Activated T-cell treated with anti-CD3 and anti-CD28 coated beads, Interleukin-2, amount 50 U/mL, for 1 hour (primary cell): ENCODE measurements at regions not wholly inside any gene's neighbourhood (a gene's known extent, or its start where the extent isn't known, plus 50 kb on each side); places are given as distances from the start of the nearest gene placed in this dataset.

Experiments used
- DNase-seq: peaks from one replicate; pipeline ENCODE4 v3.0.0-alpha.2; 2020

DNA sequence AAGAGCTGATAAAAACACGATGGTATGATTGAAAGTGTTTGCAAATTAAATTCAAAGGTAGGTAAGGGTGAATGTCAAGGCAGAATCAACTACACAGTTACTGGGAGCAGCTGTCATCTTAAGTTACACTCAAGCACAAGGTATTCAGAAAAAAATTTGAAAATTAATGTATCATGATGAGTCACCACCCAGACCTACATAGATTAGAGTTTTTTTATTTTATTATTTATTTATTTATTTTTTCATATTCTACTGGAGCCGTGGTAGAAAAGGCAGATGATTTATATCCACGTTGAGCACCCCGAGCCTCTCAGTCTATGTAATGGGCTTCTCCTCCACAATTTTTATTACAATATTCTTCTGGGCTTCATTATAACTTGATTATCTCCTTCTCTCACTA lies 728.9 kb upstream of the ARGLU1 start:
- DNase-seq = no peak

- no peak for DNase-seq
Observed at GRCh38 chr13:107295416-107296140, 727.6 kb upstream of the ARGLU1 start.

GRCh38 chr13:107293924-107294323 lies 726.0 kb upstream of the ARGLU1 start:
- DNase-seq = no peak

GRCh38 chr13:107291875-107292274 lies 723.9 kb upstream of the ARGLU1 start:
- DNase-seq = no peak

DNA sequence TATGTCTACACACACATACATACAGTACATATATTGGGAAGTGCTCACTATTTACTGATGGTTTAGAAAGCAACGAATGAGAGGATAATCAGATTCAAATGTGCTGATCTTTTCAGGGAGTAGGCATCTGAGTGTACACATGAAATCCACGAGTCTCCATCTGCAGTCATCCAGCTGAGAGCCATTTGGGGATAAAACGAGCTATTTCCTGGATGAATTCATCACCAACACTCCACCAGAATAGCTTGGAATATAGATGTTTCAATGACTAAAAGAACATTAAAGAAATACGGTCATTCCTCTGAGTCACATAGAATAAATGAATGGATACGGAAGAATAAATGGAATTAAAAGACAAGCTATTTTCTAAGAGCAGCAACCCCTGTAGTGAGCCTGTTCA lies 721.6 kb upstream of the ARGLU1 start:
- DNase-seq = no peak

DNA sequence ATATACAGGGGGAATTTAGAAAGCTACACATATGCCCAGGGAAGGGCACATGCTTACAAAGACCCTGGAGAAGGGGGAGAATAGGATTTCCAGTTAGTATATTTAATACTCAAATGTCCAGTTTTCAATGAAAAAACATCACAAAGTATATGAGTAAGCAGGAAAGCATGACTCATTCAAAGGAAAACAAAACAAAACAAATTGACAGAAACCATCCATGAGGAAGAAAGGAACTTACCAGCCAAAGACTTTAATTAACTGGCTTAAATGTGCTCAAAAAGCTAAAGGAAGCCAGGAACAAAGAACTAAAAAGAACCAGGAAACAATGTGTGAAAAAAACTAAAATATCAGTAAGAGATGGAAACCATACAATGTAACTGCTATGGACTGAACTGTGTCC lies 716.2 kb upstream of the ARGLU1 start:
- no peak for DNase-seq

DNA sequence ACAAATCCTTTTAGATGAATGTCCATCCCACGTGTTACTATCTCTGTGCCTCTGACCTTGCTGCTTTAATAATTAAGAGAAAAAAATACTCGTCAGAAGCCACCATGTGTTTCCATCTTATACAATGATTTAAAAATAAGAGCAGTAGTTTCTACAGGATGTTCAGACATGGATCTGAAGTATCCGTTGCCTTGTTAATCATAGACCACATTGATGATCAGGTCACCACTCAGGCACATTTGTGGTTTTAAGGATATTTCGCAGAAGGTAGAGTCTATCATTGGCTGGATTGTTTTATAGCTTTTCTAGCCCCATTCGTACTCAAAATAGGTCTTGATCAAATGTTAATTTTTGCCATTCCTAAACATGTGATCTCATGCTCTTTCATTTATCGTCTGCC lies 710.0 kb upstream of the ARGLU1 start:
- DNase-seq = no peak

GRCh38 chr13:107276936-107277335 lies 709.0 kb upstream of the ARGLU1 start:
- DNase-seq = no peak

DNA sequence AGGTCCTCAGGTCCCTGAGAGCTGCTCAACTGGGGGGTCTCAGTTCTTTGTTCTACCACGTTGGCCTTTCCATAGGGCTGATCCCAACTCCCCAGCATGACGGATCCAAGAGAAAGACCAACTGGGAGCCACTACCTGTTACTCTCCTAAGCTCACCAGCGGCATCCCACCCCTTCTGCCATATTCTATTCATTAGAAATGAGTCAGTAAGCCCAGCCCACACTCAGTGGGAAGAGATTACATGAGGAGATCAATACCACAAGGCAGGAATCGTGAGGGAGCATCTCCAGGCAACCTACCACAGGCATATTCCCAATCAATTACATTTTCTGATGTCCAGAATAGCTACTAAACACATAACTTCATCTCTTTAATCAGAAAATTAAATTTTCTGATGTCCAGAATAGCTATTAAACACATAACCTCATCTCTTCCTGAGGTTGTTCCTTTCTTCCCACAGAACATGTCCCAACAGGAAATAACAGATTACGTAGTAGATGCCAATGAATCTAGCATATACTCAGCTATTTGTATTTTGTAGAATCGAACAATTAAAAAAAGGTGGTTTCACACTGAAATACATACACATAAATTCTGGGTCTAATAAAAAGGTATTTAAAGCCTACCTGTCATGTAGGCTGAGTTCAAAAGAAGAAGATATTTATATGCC lies 708.1 kb upstream of the ARGLU1 start:
- DNase-seq = no peak

GRCh38 chr13:107275312-107275711 lies 707.4 kb upstream of the ARGLU1 start:
- DNase-seq = no peak

DNA sequence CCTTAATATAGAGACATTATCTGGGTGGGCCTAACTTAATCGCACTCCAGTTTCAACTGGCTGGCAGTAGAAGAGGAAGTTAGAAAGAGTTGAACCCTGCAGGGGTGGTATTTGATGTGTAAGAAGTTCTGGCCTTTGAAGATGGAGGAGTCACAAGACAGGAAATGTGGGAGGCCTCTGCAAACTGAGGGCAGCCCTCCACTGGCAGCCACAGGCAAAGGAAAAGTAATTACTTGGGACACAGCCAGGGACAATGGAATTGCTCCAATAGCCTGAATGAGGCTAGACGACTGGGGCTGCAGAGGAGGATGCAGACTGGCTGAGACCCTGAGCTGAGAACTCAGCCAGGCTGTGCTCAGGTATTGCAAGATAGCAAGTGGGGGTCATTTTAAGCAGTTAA lies 703.3 kb upstream of the ARGLU1 start:
- no peak for DNase-seq

DNA sequence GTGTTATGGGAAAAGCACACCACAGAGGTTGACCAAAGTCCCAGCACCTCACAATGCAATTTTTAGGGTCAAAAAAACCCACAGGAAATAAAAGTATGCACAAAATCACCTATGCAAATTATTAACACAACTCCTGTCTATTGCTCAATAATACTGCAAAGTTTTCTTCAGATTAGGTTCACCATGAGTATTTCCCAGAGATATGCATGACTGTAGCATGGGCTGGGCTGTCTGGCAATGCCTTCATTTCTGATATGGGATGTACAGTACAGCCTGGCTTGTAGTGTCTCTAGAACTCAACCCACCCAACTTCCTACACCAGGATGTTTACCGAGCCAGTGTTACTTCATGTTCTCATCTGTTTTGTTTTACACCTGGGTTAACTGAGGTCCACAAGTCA lies 698.7 kb upstream of the ARGLU1 start:
- DNase-seq = no peak

DNA sequence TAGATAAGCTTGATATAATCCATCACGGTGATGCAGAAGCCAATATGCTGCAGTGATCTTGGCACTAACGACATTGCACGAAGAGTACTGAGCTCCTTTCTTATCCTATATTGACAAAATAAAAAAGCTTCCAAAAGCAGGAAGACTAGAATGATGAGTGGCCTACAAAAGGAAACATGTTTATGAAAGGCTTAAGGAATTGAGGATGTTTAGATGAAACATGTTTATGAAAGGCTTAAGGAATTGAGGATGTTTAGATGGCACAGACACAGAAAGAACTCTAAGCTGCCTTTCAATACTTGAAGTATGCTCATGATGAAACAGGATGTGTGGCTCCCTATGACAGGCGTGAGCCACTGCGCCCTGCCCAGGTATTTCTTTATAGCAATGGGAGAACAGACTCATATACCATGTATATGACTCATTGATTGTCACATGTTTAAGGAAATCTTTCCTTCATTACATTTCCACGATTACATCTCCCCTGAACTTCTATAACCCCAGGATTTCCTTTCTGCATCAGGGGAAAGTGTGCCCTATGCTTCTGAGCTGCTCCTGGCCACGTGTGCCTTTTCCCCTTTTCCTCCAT lies 690.8 kb upstream of the ARGLU1 start:
- DNase-seq = no peak

- DNase-seq = no peak
Observed at GRCh38 chr13:107254392-107254791, 686.5 kb upstream of the ARGLU1 start.

DNA sequence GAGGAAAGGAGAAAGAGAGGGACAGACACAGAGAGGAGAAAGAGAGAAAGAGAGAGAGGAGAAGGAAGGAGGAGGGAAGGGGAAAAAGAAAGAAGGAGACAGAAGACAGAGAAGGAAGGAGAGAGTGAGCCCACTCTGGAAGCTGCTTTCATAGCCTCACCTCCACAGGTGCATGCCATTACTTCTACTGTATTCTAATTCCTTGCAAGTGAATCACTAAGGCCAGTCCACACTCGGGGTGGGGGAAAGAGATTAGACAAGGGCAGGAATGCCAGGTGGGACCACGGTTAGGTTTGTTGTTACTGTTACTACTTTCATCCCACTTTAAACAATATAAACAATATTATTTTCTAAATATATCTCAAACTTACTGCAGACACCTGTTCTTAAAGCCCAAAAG lies 684.5 kb upstream of the ARGLU1 start:
- no peak for DNase-seq

DNA sequence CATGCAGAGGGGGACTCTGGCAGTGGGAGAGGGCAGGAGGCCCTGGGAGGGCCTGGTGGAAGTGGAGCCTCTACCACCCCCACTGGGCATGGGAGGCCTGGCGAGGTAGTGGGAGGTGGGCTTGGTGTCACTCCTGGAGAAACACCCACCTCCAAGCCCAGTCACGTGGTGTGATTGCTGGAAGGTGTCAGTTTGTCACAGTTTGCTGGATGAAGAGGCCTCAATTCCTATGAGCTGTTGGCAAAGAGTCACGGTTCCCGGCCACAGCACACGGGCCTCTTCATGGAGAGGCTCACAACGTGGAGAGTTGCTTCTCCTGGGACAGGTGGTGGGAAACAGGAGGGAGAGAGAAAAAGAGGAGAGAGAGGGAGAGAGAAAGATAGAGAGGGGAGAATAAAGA lies 684.1 kb upstream of the ARGLU1 start:
- no peak for DNase-seq

GRCh38 chr13:107251341-107251740 lies 683.4 kb upstream of the ARGLU1 start:
- DNase-seq = no peak

DNA sequence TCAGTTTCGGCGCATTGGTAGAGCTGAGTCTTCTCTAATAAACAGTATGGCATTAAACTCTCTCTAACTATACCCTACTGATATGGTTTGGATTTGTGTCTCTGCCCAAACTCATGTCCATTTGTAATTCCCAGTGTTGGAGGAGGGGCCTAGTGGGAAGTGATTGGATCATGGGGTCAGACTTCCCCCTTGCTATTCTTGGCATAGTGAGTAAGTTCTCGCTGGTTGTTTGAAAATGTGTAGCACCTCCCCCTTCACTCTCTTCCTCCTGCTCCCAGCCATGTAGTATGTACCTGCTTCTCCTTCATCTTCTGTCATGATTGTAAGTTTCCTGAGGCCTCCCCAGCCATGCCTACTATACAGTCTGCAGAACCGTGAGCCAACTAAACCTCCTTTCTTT lies 682.7 kb upstream of the ARGLU1 start:
- DNase-seq = no peak

GRCh38 chr13:107244241-107244640 lies 676.3 kb upstream of the ARGLU1 start:
- no peak for DNase-seq

GRCh38 chr13:107242138-107242537 lies 674.2 kb upstream of the ARGLU1 start:
- no peak for DNase-seq

GRCh38 chr13:107241381-107241780 lies 673.4 kb upstream of the ARGLU1 start:
- no peak for DNase-seq

DNA sequence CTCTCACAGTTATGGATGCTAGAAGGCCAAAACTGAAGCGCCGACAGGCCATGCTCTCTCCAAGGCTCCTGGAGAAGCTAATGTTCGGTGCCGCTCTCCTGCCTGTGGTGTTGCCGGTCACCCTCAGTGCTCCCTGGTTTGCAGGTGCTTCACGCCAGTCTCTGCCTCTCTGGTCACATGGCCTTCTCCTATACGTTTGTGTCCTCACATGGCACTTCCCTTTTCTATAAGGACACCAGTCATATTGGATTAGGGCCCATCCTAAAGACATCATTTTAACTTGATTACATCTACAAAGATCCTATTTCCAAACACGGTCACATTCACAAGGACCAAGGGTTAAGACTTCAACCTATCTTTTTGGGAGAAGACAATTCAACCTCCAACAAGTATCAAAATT lies 671.3 kb upstream of the ARGLU1 start:
- no peak for DNase-seq

- no peak for DNase-seq
Observed at GRCh38 chr13:107238262-107238981, 670.5 kb upstream of the ARGLU1 start.
